H9 (cell line): ENCODE measurements at regions not wholly inside any gene's neighbourhood (a gene's known extent, or its start where the extent isn't known, plus 50 kb on each side); places are given as distances from the start of the nearest gene placed in this dataset.

Experiments used
- DNase-seq: peaks from one replicate; pipeline ENCODE4 v3.0.0-alpha.2; 2017
- H2AFZ ChIP-seq: one replicate; pipeline ENCODE4 v1.6.1; 2013; ENCODE audit warnings: mild to moderate bottlenecking, low read length, control low read depth, moderate library complexity
- H2AK5ac ChIP-seq: 2 replicates; pipeline ENCODE4 v1.6.1; 2013; ENCODE audit warnings: low read length, control low read depth, mixed read lengths; ENCODE audit not compliant: insufficient read length
- H2BK120ac ChIP-seq: one replicate; pipeline ENCODE4 v1.6.1; 2013; ENCODE audit warnings: low read depth, mild to moderate bottlenecking, low read length, control low read depth, inconsistent platforms; ENCODE audit not compliant: poor library complexity, severe bottlenecking
- H2BK12ac ChIP-seq: 2 replicates; pipeline ENCODE4 v1.6.1; 2013; ENCODE audit warnings: low read length, control low read depth, mixed read lengths, low read depth; ENCODE audit not compliant: insufficient read length
- H2BK15ac ChIP-seq: 2 replicates; pipeline ENCODE4 v1.6.1; 2013; ENCODE audit warnings: low read depth, low read length, control low read depth
- H2BK20ac ChIP-seq: one replicate; pipeline ENCODE4 v1.6.1; 2013; ENCODE audit warnings: low read depth, mild to moderate bottlenecking, low read length, control low read depth, inconsistent platforms; ENCODE audit not compliant: poor library complexity, severe bottlenecking
- H2BK5ac ChIP-seq: 2 replicates; pipeline ENCODE4 v1.6.1; 2013; ENCODE audit warnings: low read length, control low read depth, mixed read lengths; ENCODE audit not compliant: insufficient read length
- H3K14ac ChIP-seq: 2 replicates; pipeline ENCODE4 v1.6.1; 2013; ENCODE audit warnings: low read length, control low read depth; ENCODE audit not compliant: insufficient read depth
- H3K18ac ChIP-seq: 2 replicates; pipeline ENCODE4 v1.6.1; 2013; ENCODE audit warnings: low read depth, mild to moderate bottlenecking, mixed read lengths, low read length, control low read depth; ENCODE audit not compliant: insufficient read length
- H3K23ac ChIP-seq: 2 replicates; pipeline ENCODE4 v1.6.1; 2013; ENCODE audit warnings: low read length, control low read depth, mixed read lengths, low read depth; ENCODE audit not compliant: insufficient read length
- H3K23me2 ChIP-seq: 2 replicates; pipeline ENCODE4 v1.6.1; 2013; ENCODE audit warnings: low read depth, mild to moderate bottlenecking, mixed read lengths, low read length, control low read depth; ENCODE audit not compliant: insufficient read length, poor library complexity, severe bottlenecking
- H3K27ac ChIP-seq: 2 replicates; pipeline ENCODE4 v1.5.1; 2013; ENCODE audit warnings: low read length, control low read depth, mixed read lengths, low read depth; ENCODE audit not compliant: insufficient read length
- H3K27me3 ChIP-seq: 2 replicates; pipeline ENCODE4 v1.6.1; 2013; ENCODE audit warnings: low read length, control low read depth, inconsistent platforms; ENCODE audit not compliant: insufficient read depth
- H3K4ac ChIP-seq: 2 replicates; pipeline ENCODE4 v1.6.1; 2013; ENCODE audit warnings: low read depth, mild to moderate bottlenecking, control low read depth, inconsistent platforms, low read length, moderate library complexity
- H3K4me1 ChIP-seq: 2 replicates; pipeline ENCODE4 v1.6.1; 2013; ENCODE audit warnings: low read length, control low read depth, inconsistent platforms; ENCODE audit not compliant: insufficient read depth
- H3K4me2 ChIP-seq: 2 replicates; pipeline ENCODE4 v1.6.1; 2013; ENCODE audit warnings: low read length, control low read depth, mixed read lengths; ENCODE audit not compliant: insufficient read length, insufficient read depth
- H3K56ac ChIP-seq: 2 replicates; pipeline ENCODE4 v1.6.1; 2013; ENCODE audit warnings: low read depth, mild to moderate bottlenecking, mixed read lengths, low read length, control low read depth; ENCODE audit not compliant: insufficient read length
- H3K79me1 ChIP-seq: 2 replicates; pipeline ENCODE4 v1.6.1; 2013; ENCODE audit warnings: low read depth, mild to moderate bottlenecking, moderate library complexity, low read length, control low read depth, inconsistent platforms; ENCODE audit not compliant: insufficient read depth, poor library complexity, severe bottlenecking
- H3K79me2 ChIP-seq: 2 replicates; pipeline ENCODE4 v1.6.1; 2013; ENCODE audit warnings: low read length, control low read depth, inconsistent platforms; ENCODE audit not compliant: insufficient read depth
- H3K9ac ChIP-seq: 2 replicates; pipeline ENCODE4 v1.6.1; 2013; ENCODE audit warnings: low read length, control low read depth, mixed read lengths; ENCODE audit not compliant: insufficient read length; ENCODE audit errors: extremely low read depth
- H3K9me3 ChIP-seq: one replicate; pipeline ENCODE4 v1.6.1; 2013; ENCODE audit warnings: low read depth, low read length, inconsistent platforms; ENCODE audit not compliant: control insufficient read depth
- H3T11ph ChIP-seq: one replicate; pipeline ENCODE4 v1.6.1; 2013; ENCODE audit warnings: mild to moderate bottlenecking, low read length, control low read depth, inconsistent platforms
- H4K20me1 ChIP-seq: one replicate; pipeline ENCODE4 v1.6.1; 2013; ENCODE audit not compliant: control insufficient read depth, insufficient read length, insufficient read depth
- H4K5ac ChIP-seq: 2 replicates; pipeline ENCODE4 v1.6.1; 2013; ENCODE audit warnings: low read depth, mild to moderate bottlenecking, mixed read lengths, low read length, control low read depth; ENCODE audit not compliant: insufficient read length
- H4K8ac ChIP-seq: replicated peaks from 2 replicates; pipeline ENCODE4 v1.6.1; 2013; ENCODE audit warnings: low read length, control low read depth, mixed read lengths, low read depth; ENCODE audit not compliant: insufficient read length
- H4K91ac ChIP-seq: 2 replicates; pipeline ENCODE4 v1.6.1; 2013; ENCODE audit warnings: low read depth, mild to moderate bottlenecking, moderate library complexity, mixed read lengths, low read length, control low read depth; ENCODE audit not compliant: insufficient read length
- H3K27ac Mint-ChIP-seq, 3 experiments: 2 replicates in 2 of 3; 3 replicates in 1 of 3; pipeline ENCODE4 v1.8.0; 2020 to 2021; ENCODE audit warnings: mixed read lengths in 3 of 3, mild to moderate bottlenecking in 1 of 3, moderate library complexity in 1 of 3
- H3K27me3 Mint-ChIP-seq: 2 replicates; pipeline ENCODE4 v1.8.0; 2021; ENCODE audit warnings: low read depth, mild to moderate bottlenecking, moderate library complexity, mixed read lengths
- H3K36me3 Mint-ChIP-seq, 3 experiments: 2 replicates in 2 of 3; 3 replicates in 1 of 3; pipeline ENCODE4 v1.8.0; 2020 to 2021; ENCODE audit warnings: low read depth in 3 of 3, mixed read lengths in 3 of 3; ENCODE audit not compliant: insufficient read depth in 1 of 3
- H3K4me1 Mint-ChIP-seq, 2 experiments: 2 replicates each; pipeline ENCODE4 v1.8.0; 2020; ENCODE audit warnings: mixed read lengths in 2 of 2
- H3K4me3 Mint-ChIP-seq, 2 experiments: 2 replicates in 1 of 2; 3 replicates in 1 of 2; pipeline ENCODE4 v1.8.0; 2020 to 2021; ENCODE audit warnings: mild to moderate bottlenecking in 2 of 2, mixed read lengths in 2 of 2, moderate library complexity in 1 of 2
- H3K9me3 Mint-ChIP-seq, 2 experiments: 2 replicates in 1 of 2; 3 replicates in 1 of 2; pipeline ENCODE4 v1.8.0; 2020; ENCODE audit warnings: mild to moderate bottlenecking in 2 of 2, mixed read lengths in 2 of 2, moderate library complexity in 1 of 2
- CTCF ChIP-seq: fragments of 200-600 bp; sonication (generic); conservative IDR thresholded peaks from 3 replicates; pipeline ENCODE4 v1.8.0; 2021; ENCODE audit warnings: antibody characterized with exemption, mild to moderate bottlenecking
- WGBS: extraction: QIAGEN DNeasy Blood & Tissue Kit; methylation state at CpG from one replicate; pipeline ENCODE4 v1.1.7; 2013; ENCODE audit warnings: missing lambda C conversion rate, low lambda C conversion rate, mixed read lengths; ENCODE audit not compliant: insufficient read length; ENCODE audit errors: extremely low coverage; 5-methylcytosine and 5-hydroxymethylcytosine counted together

GRCh38 chr5:74300808-74301389 lies 339.6 kb downstream of the ENC1 start:
- Histone ChIP-seq H3K9ac (no peak overlapping the region), H4K8ac (no peak overlapping the region), H3K79me1 (no peaks in the 10 kb centered on the region), H3K23me2 (no peaks in the 10 kb centered on the region), H3K4ac (no peak overlapping the region), H2BK5ac (no peak overlapping the region), H2AK5ac (no peak overlapping the region), H2AFZ (no peak overlapping the region), H4K5ac (no peak overlapping the region), H3K18ac (no peak overlapping the region), H4K20me1 (no peaks in the 10 kb centered on the region), H3K4me1 (no peaks in the 10 kb centered on the region), H3K4me2 (no peak overlapping the region), H2BK20ac (no peak overlapping the region), H3K56ac (no peak overlapping the region), H3T11ph (no peak overlapping the region), H3K27me3 (no peaks in the 10 kb centered on the region), H3K79me2 (no peaks in the 10 kb centered on the region), H3K9me3 (no peaks in the 10 kb centered on the region), H3K14ac (no peak overlapping the region), H2BK120ac (no peak overlapping the region), H2BK15ac (no peak overlapping the region), H3K23ac (no peak overlapping the region), H3K27ac (no peak overlapping the region), H2BK12ac (no peak overlapping the region), H4K91ac (no peak overlapping the region)
- Mint-ChIP-seq H3K27me3 (no peaks in the 10 kb centered on the region), H3K4me1 (no peaks in the 10 kb centered on the region), H3K27ac (no peak overlapping the region), H3K4me3 (no peak overlapping the region), H3K36me3 (no peaks in the 10 kb centered on the region; a peak in 1 of 7 replicates), H3K9me3 (no peaks in the 10 kb centered on the region; a peak in 1 of 5 replicates)
- no peak for TF ChIP-seq CTCF
- DNase-seq = no peak
- WGBS = no CpG with 5 or more reads among the region's 6 CpGs
